OCI-LY7 (cell line): ENCODE measurements at regions not wholly inside any gene's neighbourhood (a gene's known extent, or its start where the extent isn't known, plus 50 kb on each side); places are given as distances from the start of the nearest gene placed in this dataset.

Experiments used
- BruUV-seq: library from RNA; stranded (reverse); fragments of 400-500 nt; replicated peaks from 2 replicates; lab custom pipeline; 2021; lab: Mats Ljungman, UMichigan
- CTCF ChIA-PET: fragments of 300-600 bp; sonication (Branson Sonifier 250); formaldehyde crosslinking; loops from one replicate; lab custom pipeline; 2022; ENCODE audit warnings: antibody characterized with exemption; ENCODE audit not compliant: unreplicated experiment; lab: Charles Lee
- POLR2A ChIA-PET: fragments of 300-600 bp; sonication (Branson Sonifier 250); formaldehyde crosslinking; loops from one replicate; lab custom pipeline; 2022; ENCODE audit warnings: antibody characterized with exemption; lab: Charles Lee
- DNase-seq: peaks from one replicate; pipeline ENCODE4 v3.0.0-alpha.2; 2015; ENCODE audit warnings: low spot score
- H2AFZ ChIP-seq: fragments of 200-600 bp; sonication (generic), shearing (Covaris generic); 2 replicates; pipeline ENCODE4 v1.6.1; 2014; ENCODE audit warnings: mild to moderate bottlenecking, antibody characterized with exemption, low read length, moderate library complexity
- H3K27ac ChIP-seq: fragments of 200-600 bp; sonication (generic); 2 replicates; pipeline ENCODE4 v1.5.1; 2014; ENCODE audit warnings: mixed run types, low read depth, mild to moderate bottlenecking, moderate library complexity, low read length, inconsistent platforms; ENCODE audit not compliant: poor library complexity, severe bottlenecking
- H3K36me3 ChIP-seq: fragments of 200-600 bp; sonication (generic); 2 replicates; pipeline ENCODE4 v1.6.1; 2014; ENCODE audit warnings: mild to moderate bottlenecking, antibody characterized with exemption, low read length, moderate library complexity, mixed read lengths; ENCODE audit not compliant: insufficient read depth
- H3K4me1 ChIP-seq: fragments of 200-600 bp; sonication (generic); 2 replicates; pipeline ENCODE4 v1.5.1; 2014; ENCODE audit warnings: mild to moderate bottlenecking, low read length; ENCODE audit not compliant: insufficient read depth, poor library complexity, severe bottlenecking
- H3K4me2 ChIP-seq: fragments of 200-600 bp; sonication (generic); 2 replicates; pipeline ENCODE4 v1.6.1; 2014; ENCODE audit warnings: mild to moderate bottlenecking, low read length
- H3K4me3 ChIP-seq: fragments of 200-600 bp; sonication (generic); 2 replicates; pipeline ENCODE4 v1.5.1; 2014; ENCODE audit warnings: mild to moderate bottlenecking, low read depth, low read length; ENCODE audit not compliant: poor library complexity, severe bottlenecking
- H3K79me2 ChIP-seq: fragments of 200-600 bp; sonication (generic); 2 replicates; pipeline ENCODE4 v1.6.1; 2016; ENCODE audit warnings: low read depth, mild to moderate bottlenecking, low read length, moderate library complexity, mixed read lengths; ENCODE audit not compliant: insufficient read depth
- H3K9me2 ChIP-seq: fragments of 200-600 bp; sonication (generic); 2 replicates; pipeline ENCODE4 v1.6.1; 2016; ENCODE audit warnings: mild to moderate bottlenecking, low read length, mixed read lengths; ENCODE audit not compliant: insufficient read depth
- H3K9me3 ChIP-seq: fragments of 200-600 bp; sonication (generic); 2 replicates; pipeline ENCODE4 v1.6.1; 2014; ENCODE audit warnings: mild to moderate bottlenecking, mixed run types, low read length, mixed read lengths
- H4K20me1 ChIP-seq: fragments of 200-600 bp; sonication (generic); 2 replicates; pipeline ENCODE4 v1.6.1; 2014; ENCODE audit warnings: mild to moderate bottlenecking, antibody characterized with exemption, low read length, moderate library complexity, mixed read lengths; ENCODE audit not compliant: insufficient read depth
- CTCF ChIP-seq: fragments of 200-600 bp; sonication (generic); conservative IDR thresholded peaks from 2 replicates; pipeline ENCODE4 v1.5.1; 2014; ENCODE audit warnings: mild to moderate bottlenecking, antibody characterized with exemption, low read length, moderate library complexity, mixed read lengths
- EZH2phosphoT487 ChIP-seq: fragments of 200-600 bp; sonication (generic); IDR thresholded peaks from 2 replicates; pipeline ENCODE4 v1.6.1; 2018; ENCODE audit warnings: low read depth, borderline replicate concordance, mild to moderate bottlenecking, mixed run types, antibody characterized with exemption, low read length, moderate library complexity, mixed read lengths
- intact Hi-C: fragments of 100-400 bp; cut with micrococcal nuclease; formaldehyde crosslinking; loops from one replicate; pipeline ENCODE4 v1.10.0; 2022; ENCODE audit not compliant: unreplicated experiment

GRCh38 chr2:8028036-8028435 lies 653.8 kb upstream of the ID2 start:
- ChIA-PET CTCF (no interaction called here), POLR2A (no interaction called here)
- no TSS peak for BruUV-seq
- H3K36me3 ChIP-seq, result no peaks in the 10 kb centered on the region; the same call in 1 of the 2 replicates
- no peak for DNase-seq
- intact Hi-C loops, result no loop called here
- H4K20me1 ChIP-seq, result no peaks in the 10 kb centered on the region
- H3K4me3 ChIP-seq, result no peak overlapping the region
- peaks cover 1% of the 10 kb centered on the region; the same call in 1 of the 2 replicates for H3K9me3 ChIP-seq
- H2AFZ ChIP-seq, result no peak overlapping the region
- H3K27ac ChIP-seq, result no peak overlapping the region
- H3K79me2 ChIP-seq, result no peaks in the 10 kb centered on the region
- TF ChIP-seq CTCF, result no peak
- no peak for TF ChIP-seq EZH2phosphoT487
- H3K4me1 ChIP-seq, result peaks cover 5% of the 10 kb centered on the region
- no peaks in the 10 kb centered on the region for H3K9me2 ChIP-seq
- H3K4me2 ChIP-seq, result no peak overlapping the region

- Histone ChIP-seq H3K4me3 (no peak overlapping the region), H3K9me3 (no peaks in the 10 kb centered on the region), H2AFZ (no peak overlapping the region), H4K20me1 (no peaks in the 10 kb centered on the region), H3K4me2 (no peak overlapping the region), H3K4me1 (peaks cover 1% of the 10 kb centered on the region), H3K36me3 (no peaks in the 10 kb centered on the region), H3K27ac (no peak overlapping the region), H3K79me2 (no peaks in the 10 kb centered on the region), H3K9me2 (no peaks in the 10 kb centered on the region)
- no peak for TF ChIP-seq EZH2phosphoT487
- TF ChIP-seq CTCF, result no peak
- DNase-seq, result no peak
- CTCF ChIA-PET, result no interaction called here
- BruUV-seq, result no TSS peak
- intact Hi-C loops, result no loop called here
- POLR2A ChIA-PET, result interaction anchor here (0.9 to 1.1 kb wide), 2 partner anchors 10 to 12 kb away, joined by 3 read pairs; no protein-coding TSS in a partner anchor
These were observed 653.4 kb upstream of the ID2 start for GRCh38 chr2:8028436-8028835.

- H3K36me3 ChIP-seq, result no peaks in the 10 kb centered on the region
- H3K4me3 ChIP-seq, result no peak overlapping the region
- TF ChIP-seq EZH2phosphoT487 (no peak), CTCF (no peak)
- no peaks in the 10 kb centered on the region for H3K9me3 ChIP-seq
- H3K9me2 ChIP-seq, result no peaks in the 10 kb centered on the region
- intact Hi-C loops, result no loop called here
- BruUV-seq, result no TSS peak
- no peaks in the 10 kb centered on the region for H3K79me2 ChIP-seq
- ChIA-PET POLR2A (interaction anchor here (0.7 to 1.1 kb wide), 3 partner anchors 9 to 56 kb away, joined by 3 read pairs; no protein-coding TSS in a partner anchor), CTCF (no interaction called here)
- H3K4me2 ChIP-seq, result no peak overlapping the region
- no peak for DNase-seq
- no peak overlapping the region for H2AFZ ChIP-seq
- no peak overlapping the region for H3K27ac ChIP-seq
- no peaks in the 10 kb centered on the region for H3K4me1 ChIP-seq
- H4K20me1 ChIP-seq, result no peaks in the 10 kb centered on the region
These were observed 652.9 kb upstream of the ID2 start for GRCh38 chr2:8028981-8029380.
